SK-N-SH (cell line): ENCODE measurements at regions not wholly inside any gene's neighbourhood (a gene's known extent, or its start where the extent isn't known, plus 50 kb on each side); places are given as distances from the start of the nearest gene placed in this dataset.

ENCODE experiments used
- CTCF ChIA-PET: fragments of 300-600, 350-600 bp; formaldehyde crosslinking; extraction: SDS; loops from one replicate; lab custom pipeline; 2021; lab: Yijun Ruan, JAX
- POLR2A ChIA-PET: fragments of 350-600 bp; sonication (Branson Sonifier 250); formaldehyde crosslinking; extraction: SDS; loops from one replicate; lab custom pipeline; 2020; ENCODE audit warnings: antibody characterized with exemption, inconsistent platforms; lab: Yijun Ruan, JAX
- DNase-seq: peaks from one replicate; pipeline ENCODE4 v3.0.0; 2012
- H2AFZ ChIP-seq: fragments of 200-600 bp; sonication (generic); 2 replicates; pipeline ENCODE4 v1.8.1; 2016; ENCODE audit warnings: antibody characterized with exemption, mild to moderate bottlenecking, low read depth
- H3F3A ChIP-seq: fragments of 200-600 bp; sonication (generic); replicated peaks from 2 replicates; pipeline ENCODE3; 2016; ENCODE audit warnings: antibody characterized with exemption, mild to moderate bottlenecking; ENCODE audit not compliant: insufficient read depth
- H3K27ac ChIP-seq, 2 experiments: fragments of 200-500 bp in 1 of 2; fragments of 200-600 bp in 1 of 2; sonication (Bioruptor generic) in 1 of 2; sonication (generic), shearing (Covaris generic) in 1 of 2; 2 replicates each; pipeline versions ENCODE4 v1.5.1 to v1.6.1; 2014 to 2016; ENCODE audit warnings: low read depth in 2 of 2, inconsistent platforms in 1 of 2, low read length in 1 of 2, mild to moderate bottlenecking in 1 of 2, mixed read lengths in 1 of 2
- H3K27me3 ChIP-seq: fragments of 200-600 bp; sonication (generic), shearing (Covaris generic); 2 replicates; pipeline ENCODE4 v1.6.1; 2016; ENCODE audit warnings: mixed run types; ENCODE audit not compliant: insufficient read depth
- H3K36me3 ChIP-seq, 2 experiments: fragments of 200-500 bp in 1 of 2; fragments of 200-600 bp in 1 of 2; sonication (Bioruptor generic) in 1 of 2; sonication (generic) in 1 of 2; replicated peaks in 1 of 2; 2 replicates each; pipeline versions ENCODE3 to v1.5.1; 2014 to 2016; ENCODE audit warnings: low read length in 1 of 2, mild to moderate bottlenecking in 1 of 2; ENCODE audit not compliant: insufficient read depth in 2 of 2, control insufficient read depth in 1 of 2
- H3K4me1 ChIP-seq, 2 experiments: fragments of 200-500 bp in 1 of 2; fragments of 200-600 bp in 1 of 2; sonication (Bioruptor generic) in 1 of 2; sonication (generic), shearing (Covaris generic) in 1 of 2; 2 replicates each; pipeline versions ENCODE4 v1.5.1 to v1.6.1; 2014 to 2016; ENCODE audit warnings: low read depth in 1 of 2, low read length in 1 of 2, mixed run types in 1 of 2; ENCODE audit not compliant: insufficient read depth in 2 of 2, control insufficient read depth in 1 of 2
- H3K4me2 ChIP-seq: fragments of 200-600 bp; sonication (generic), shearing (Covaris generic); 2 replicates; pipeline ENCODE4 v1.6.1; 2017; ENCODE audit warnings: mixed run types
- H3K4me3 ChIP-seq, 2 experiments: fragments of 200-500 bp in 1 of 2; fragments of 200-600 bp in 1 of 2; sonication (Bioruptor generic) in 1 of 2; sonication (generic), shearing (Covaris generic) in 1 of 2; 2 replicates each; pipeline versions ENCODE4 v1.5.1 to v1.8.1; 2014 to 2016; ENCODE audit warnings: low read depth in 2 of 2, inconsistent platforms in 1 of 2, low read length in 1 of 2, mild to moderate bottlenecking in 1 of 2, mixed read lengths in 1 of 2, moderate library complexity in 1 of 2
- H3K79me2 ChIP-seq: fragments of 200-600 bp; sonication (generic); 2 replicates; pipeline ENCODE4 v1.8.1; 2017; ENCODE audit warnings: mild to moderate bottlenecking; ENCODE audit not compliant: insufficient read depth
- H3K9ac ChIP-seq: fragments of 200-600 bp; sonication (generic); 2 replicates; pipeline ENCODE4 v1.6.1; 2017; ENCODE audit warnings: mixed run types
- H3K9me2 ChIP-seq: fragments of 200-600 bp; sonication (generic); 2 replicates; pipeline ENCODE4 v1.6.1; 2017; ENCODE audit warnings: mixed run types
- H3K9me3 ChIP-seq: fragments of 200-600 bp; sonication (generic); 2 replicates; pipeline ENCODE4 v1.6.1; 2017; ENCODE audit warnings: mixed run types, mild to moderate bottlenecking, moderate library complexity
- H4K20me1 ChIP-seq: fragments of 200-600 bp; sonication (generic); 2 replicates; pipeline ENCODE4 v1.6.1; 2017; ENCODE audit warnings: mild to moderate bottlenecking, mixed run types; ENCODE audit not compliant: insufficient read depth
- ELF1 ChIP-seq: IDR thresholded peaks from 2 replicates; pipeline ENCODE4 v1.4.0; 2012
- EP300 ChIP-seq, 2 experiments: IDR thresholded peaks; 2 replicates each; pipeline versions ENCODE4 v1.4.0 to v1.6.1; 2012; ENCODE audit warnings: borderline replicate concordance in 1 of 2, low read depth in 1 of 2, low read length in 1 of 2
- IRF3 ChIP-seq: fragments of 150-350 bp; IDR thresholded peaks from 2 replicates; pipeline ENCODE4 v1.6.1; 2016; ENCODE audit warnings: mild to moderate bottlenecking, low read depth, low read length
- MAX ChIP-seq: IDR thresholded peaks from 2 replicates; pipeline ENCODE4 v1.4.0; 2012; ENCODE audit warnings: low read depth
- NFIC ChIP-seq: IDR thresholded peaks from 2 replicates; pipeline ENCODE4 v1.4.0; 2012; ENCODE audit warnings: borderline replicate concordance
- NRF1 ChIP-seq: IDR thresholded peaks from 2 replicates; pipeline ENCODE4 v1.6.1; 2012; ENCODE audit warnings: low read depth, mild to moderate bottlenecking, low read length
- PBX3 ChIP-seq: IDR thresholded peaks from 2 replicates; pipeline ENCODE4; 2012
- RAD21 ChIP-seq: IDR thresholded peaks from 2 replicates; pipeline ENCODE4 v1.6.1; 2012; ENCODE audit warnings: mild to moderate bottlenecking, low read length
- RCOR1 ChIP-seq: fragments of 150-350 bp; IDR thresholded peaks from 2 replicates; pipeline ENCODE4 v1.6.1; 2017; ENCODE audit warnings: antibody characterized with exemption, low read length
- REST ChIP-seq: IDR thresholded peaks from 2 replicates; pipeline ENCODE4 v1.6.1; 2012; ENCODE audit warnings: mild to moderate bottlenecking, low read depth, low read length, moderate library complexity
- SIN3A ChIP-seq: IDR thresholded peaks from 2 replicates; pipeline ENCODE4 v1.6.1; 2012; ENCODE audit warnings: low read depth, mild to moderate bottlenecking, low read length, moderate library complexity, borderline replicate concordance
- TAF1 ChIP-seq: IDR thresholded peaks from 2 replicates; pipeline ENCODE4 v1.6.1; 2012; ENCODE audit warnings: low read depth, mild to moderate bottlenecking, low read length, moderate library complexity, borderline replicate concordance
- TEAD4 ChIP-seq: IDR thresholded peaks from 2 replicates; pipeline ENCODE4 v1.4.0; 2012; ENCODE audit warnings: mild to moderate bottlenecking, borderline replicate concordance; ENCODE audit not compliant: insufficient read depth
- USF2 ChIP-seq: fragments of 150-350 bp; IDR thresholded peaks from 2 replicates; pipeline ENCODE4 v1.6.1; 2017; ENCODE audit warnings: antibody characterized with exemption, low read length, low read depth, borderline replicate concordance
- ZBTB33 ChIP-seq: IDR thresholded peaks from 2 replicates; pipeline ENCODE4 v1.4.0; 2012; ENCODE audit warnings: low read depth, borderline replicate concordance
- WGBS: methylation state at CpG from one replicate; pipeline ENCODE4 v1.1.6; 2017; ENCODE audit warnings: low lambda C conversion rate; 5-methylcytosine and 5-hydroxymethylcytosine counted together

GRCh38 chr3:99355465-99355864 lies 282.9 kb upstream of the COL8A1 start:
- Histone ChIP-seq H3K4me1 (no peaks in the 10 kb centered on the region), H3K36me3 (no peaks in the 10 kb centered on the region), H3K9me2 (no peaks in the 10 kb centered on the region), H3K9me3 (no peaks in the 10 kb centered on the region), H2AFZ (no peak overlapping the region), H3K4me2 (no peak overlapping the region), H3K27me3 (peaks cover 18% of the 10 kb centered on the region; the same call in 1 of the 2 replicates), H3K4me3 (no peak overlapping the region), H4K20me1 (no peaks in the 10 kb centered on the region), H3K79me2 (no peaks in the 10 kb centered on the region), H3K9ac (no peak overlapping the region), H3K27ac (no peak overlapping the region), H3F3A (no peaks in the 10 kb centered on the region)
- ChIA-PET POLR2A (no interaction called here), CTCF (no interaction called here)
- WGBS = 14% methylated on average over 1 of the region's 2 CpGs
- no peak for DNase-seq
- TF ChIP-seq EP300 (IDR thresholded peaks at IDR 0.05; ENCODE audit: borderline replicate concordance in 1 of 2, low read depth in 1 of 2, low read length in 1 of 2) = no peak
- no peak for TF ChIP-seq RAD21
- no peak for TF ChIP-seq TAF1
- TF ChIP-seq TEAD4 = no peak
- TF ChIP-seq MAX = no peak
- TF ChIP-seq RCOR1 = no peak
- no peak for TF ChIP-seq ZBTB33
- no peak for TF ChIP-seq IRF3
- no peak for TF ChIP-seq NFIC
- no peak for TF ChIP-seq ELF1
- TF ChIP-seq SIN3A = no peak
- TF ChIP-seq REST = no peak
- TF ChIP-seq USF2 = no peak
- TF ChIP-seq PBX3 = no peak
- no peak for TF ChIP-seq NRF1
